ENCODE measurements at regions not wholly inside any gene's neighbourhood (a gene's known extent, or its start where the extent isn't known, plus 50 kb on each side); places are given as distances from the start of the nearest gene placed in this dataset.

DNA sequence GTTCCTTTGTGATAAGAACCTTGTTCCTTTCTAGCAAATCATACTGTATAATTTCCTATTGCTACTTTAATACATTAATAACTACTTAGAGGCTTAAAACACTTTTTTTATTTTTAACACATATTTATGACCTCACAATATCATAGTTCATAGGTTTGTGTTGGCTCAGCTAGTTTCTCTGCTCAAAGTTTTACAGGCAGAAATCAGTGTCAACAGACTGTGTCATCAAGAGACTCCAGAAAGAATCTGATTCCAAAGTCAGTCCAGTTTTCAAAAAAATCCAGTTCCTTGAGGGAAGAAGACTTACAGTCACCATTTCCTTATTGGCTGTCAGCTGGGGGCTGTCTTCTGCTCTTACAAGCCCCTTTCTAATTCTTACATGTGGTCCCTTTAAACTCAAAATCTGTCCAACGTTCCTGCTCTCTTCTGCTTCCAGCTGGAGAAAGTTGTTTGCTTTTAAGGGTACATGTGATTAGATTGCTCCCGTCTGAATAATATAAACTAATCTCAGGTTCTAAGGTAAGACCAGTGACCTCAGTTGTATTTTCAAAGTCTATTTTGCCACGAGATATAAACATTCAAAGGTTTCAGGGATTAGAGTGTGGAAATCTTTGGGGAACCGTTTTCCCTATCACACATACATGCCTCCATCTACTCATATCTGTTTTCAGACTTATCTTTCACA is 267.3 kb upstream of the SLITRK5 start:
- TF ChIP-seq YY1 (IDR thresholded peaks at IDR 0.05; ENCODE audit: low read depth) (no peak), NFIC (IDR thresholded peaks at IDR 0.05) (no peak), EGR1 (IDR thresholded peaks at IDR 0.05) (no peak), CEBPB (IDR thresholded peaks at IDR 0.05) (no peak), RAD21 (IDR thresholded peaks at IDR 0.05; ENCODE audit: low read depth) (no peak), TEAD4 (IDR thresholded peaks at IDR 0.05) (no peak), EP300 (IDR thresholded peaks at IDR 0.05; ENCODE audit: borderline replicate concordance) (no peak), FOXM1 (IDR thresholded peaks at IDR 0.05; ENCODE audit: borderline replicate concordance, low read depth) (no peak), ZBTB7A (IDR thresholded peaks at IDR 0.05; ENCODE audit: low read depth) (no peak), TAF1 (IDR thresholded peaks at IDR 0.05; ENCODE audit: low read depth) (no peak), CREB1 (IDR thresholded peaks at IDR 0.05; ENCODE audit: low read depth) (no peak), TCF12 (IDR thresholded peaks at IDR 0.05; ENCODE audit: low read depth) (no peak)
- TF ChIP-seq, protein P1, sequence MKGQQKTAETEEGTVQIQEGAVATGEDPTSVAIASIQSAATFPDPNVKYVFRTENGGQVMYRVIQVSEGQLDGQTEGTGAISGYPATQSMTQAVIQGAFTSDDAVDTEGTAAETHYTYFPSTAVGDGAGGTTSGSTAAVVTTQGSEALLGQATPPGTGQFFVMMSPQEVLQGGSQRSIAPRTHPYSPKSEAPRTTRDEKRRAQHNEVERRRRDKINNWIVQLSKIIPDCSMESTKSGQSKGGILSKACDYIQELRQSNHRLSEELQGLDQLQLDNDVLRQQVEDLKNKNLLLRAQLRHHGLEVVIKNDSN (IDR thresholded peaks at IDR 0.05), result no peak
- TF ChIP-seq, protein P2, sequence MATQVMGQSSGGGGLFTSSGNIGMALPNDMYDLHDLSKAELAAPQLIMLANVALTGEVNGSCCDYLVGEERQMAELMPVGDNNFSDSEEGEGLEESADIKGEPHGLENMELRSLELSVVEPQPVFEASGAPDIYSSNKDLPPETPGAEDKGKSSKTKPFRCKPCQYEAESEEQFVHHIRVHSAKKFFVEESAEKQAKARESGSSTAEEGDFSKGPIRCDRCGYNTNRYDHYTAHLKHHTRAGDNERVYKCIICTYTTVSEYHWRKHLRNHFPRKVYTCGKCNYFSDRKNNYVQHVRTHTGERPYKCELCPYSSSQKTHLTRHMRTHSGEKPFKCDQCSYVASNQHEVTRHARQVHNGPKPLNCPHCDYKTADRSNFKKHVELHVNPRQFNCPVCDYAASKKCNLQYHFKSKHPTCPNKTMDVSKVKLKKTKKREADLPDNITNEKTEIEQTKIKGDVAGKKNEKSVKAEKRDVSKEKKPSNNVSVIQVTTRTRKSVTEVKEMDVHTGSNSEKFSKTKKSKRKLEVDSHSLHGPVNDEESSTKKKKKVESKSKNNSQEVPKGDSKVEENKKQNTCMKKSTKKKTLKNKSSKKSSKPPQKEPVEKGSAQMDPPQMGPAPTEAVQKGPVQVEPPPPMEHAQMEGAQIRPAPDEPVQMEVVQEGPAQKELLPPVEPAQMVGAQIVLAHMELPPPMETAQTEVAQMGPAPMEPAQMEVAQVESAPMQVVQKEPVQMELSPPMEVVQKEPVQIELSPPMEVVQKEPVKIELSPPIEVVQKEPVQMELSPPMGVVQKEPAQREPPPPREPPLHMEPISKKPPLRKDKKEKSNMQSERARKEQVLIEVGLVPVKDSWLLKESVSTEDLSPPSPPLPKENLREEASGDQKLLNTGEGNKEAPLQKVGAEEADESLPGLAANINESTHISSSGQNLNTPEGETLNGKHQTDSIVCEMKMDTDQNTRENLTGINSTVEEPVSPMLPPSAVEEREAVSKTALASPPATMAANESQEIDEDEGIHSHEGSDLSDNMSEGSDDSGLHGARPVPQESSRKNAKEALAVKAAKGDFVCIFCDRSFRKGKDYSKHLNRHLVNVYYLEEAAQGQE (IDR thresholded peaks at IDR 0.05; ENCODE audit: low read depth), result no peak
- TF ChIP-seq, protein P3, sequence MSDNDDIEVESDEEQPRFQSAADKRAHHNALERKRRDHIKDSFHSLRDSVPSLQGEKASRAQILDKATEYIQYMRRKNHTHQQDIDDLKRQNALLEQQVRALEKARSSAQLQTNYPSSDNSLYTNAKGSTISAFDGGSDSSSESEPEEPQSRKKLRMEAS (IDR thresholded peaks at IDR 0.05), result no peak

DNA sequence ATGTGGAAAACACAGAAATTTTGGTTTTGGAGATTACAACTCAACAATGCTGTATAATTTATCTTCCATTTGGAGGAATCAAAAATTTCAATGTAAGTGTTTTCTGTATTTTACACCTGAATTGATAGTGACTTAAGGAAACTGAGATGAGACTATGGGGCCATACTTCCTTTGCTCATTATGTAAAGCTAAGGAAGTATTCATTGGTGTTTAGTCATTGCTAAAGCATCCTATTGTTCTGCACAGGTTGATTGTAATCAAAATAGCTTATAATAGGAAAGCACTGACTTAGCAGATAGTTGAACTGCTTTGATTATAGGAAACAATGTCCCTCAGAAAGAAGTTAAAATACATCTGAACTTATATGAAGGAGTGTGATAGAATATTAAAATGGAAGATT is 244.4 kb upstream of the SLITRK5 start:
- TF ChIP-seq TEAD4 (IDR thresholded peaks at IDR 0.05), result no peak
- no peak for TF ChIP-seq CREB1 (IDR thresholded peaks at IDR 0.05; ENCODE audit: low read depth)
- no peak for TF ChIP-seq FOXM1 (IDR thresholded peaks at IDR 0.05; ENCODE audit: borderline replicate concordance, low read depth)
- TF ChIP-seq, protein P1 (IDR thresholded peaks at IDR 0.05), result no peak
- TF ChIP-seq ZBTB7A (IDR thresholded peaks at IDR 0.05; ENCODE audit: low read depth), result no peak
- no peak for TF ChIP-seq TAF1 (IDR thresholded peaks at IDR 0.05; ENCODE audit: low read depth)
- no peak for TF ChIP-seq RAD21 (IDR thresholded peaks at IDR 0.05; ENCODE audit: low read depth)
- no peak for TF ChIP-seq NFIC (IDR thresholded peaks at IDR 0.05)
- no peak for TF ChIP-seq YY1 (IDR thresholded peaks at IDR 0.05; ENCODE audit: low read depth)
- no peak for TF ChIP-seq CEBPB (IDR thresholded peaks at IDR 0.05)
- no peak for TF ChIP-seq TCF12 (IDR thresholded peaks at IDR 0.05; ENCODE audit: low read depth)
- TF ChIP-seq, protein P2 (IDR thresholded peaks at IDR 0.05; ENCODE audit: low read depth), result no peak
- TF ChIP-seq, protein P3 (IDR thresholded peaks at IDR 0.05), result no peak

DNA sequence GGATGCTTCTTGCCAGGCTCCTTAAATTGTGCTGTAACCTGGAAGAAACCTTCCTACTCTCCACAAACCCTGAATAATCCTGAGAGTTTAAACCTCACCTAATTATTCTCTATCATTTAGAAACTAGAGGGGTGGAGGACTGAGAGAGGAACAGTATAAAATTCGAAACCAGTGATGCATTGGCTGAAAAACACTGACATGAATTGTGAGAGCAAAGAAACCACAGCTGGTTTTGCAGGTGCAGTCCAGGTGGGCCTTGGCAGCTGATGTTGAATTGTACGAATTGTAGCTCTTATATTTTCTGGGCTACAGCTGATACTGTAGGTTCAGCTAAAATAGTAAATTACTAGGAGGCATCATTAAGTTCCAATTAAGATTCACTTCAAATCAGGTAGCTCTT is 227.0 kb upstream of the SLITRK5 start:
- TF ChIP-seq TAF1 (IDR thresholded peaks at IDR 0.05; ENCODE audit: low read depth), result no peak
- TF ChIP-seq, protein P2 (IDR thresholded peaks at IDR 0.05; ENCODE audit: low read depth), result no peak
- no peak for TF ChIP-seq CEBPB (IDR thresholded peaks at IDR 0.05)
- TF ChIP-seq TEAD4 (IDR thresholded peaks at IDR 0.05), result no peak
- TF ChIP-seq, protein P1 (IDR thresholded peaks at IDR 0.05), result no peak
- TF ChIP-seq TCF12 (IDR thresholded peaks at IDR 0.05; ENCODE audit: low read depth), result no peak
- no peak for TF ChIP-seq CREB1 (IDR thresholded peaks at IDR 0.05; ENCODE audit: low read depth)
- TF ChIP-seq, protein P3 (IDR thresholded peaks at IDR 0.05), result no peak
- no peak for TF ChIP-seq EGR1 (IDR thresholded peaks at IDR 0.05)
- no peak for TF ChIP-seq FOXM1 (IDR thresholded peaks at IDR 0.05; ENCODE audit: borderline replicate concordance, low read depth)
- TF ChIP-seq EP300 (IDR thresholded peaks at IDR 0.05; ENCODE audit: borderline replicate concordance), result no peak
- TF ChIP-seq ZBTB7A (IDR thresholded peaks at IDR 0.05; ENCODE audit: low read depth), result no peak
- no peak for TF ChIP-seq YY1 (IDR thresholded peaks at IDR 0.05; ENCODE audit: low read depth)
- TF ChIP-seq RAD21 (IDR thresholded peaks at IDR 0.05; ENCODE audit: low read depth), result no peak

Data from Ishikawa (cell line).